ENCODE measurements at regions not wholly inside any gene's neighbourhood (a gene's known extent, or its start where the extent isn't known, plus 50 kb on each side); places are given as distances from the start of the nearest gene placed in this dataset.

- intact Hi-C loops (cut with micrococcal nuclease): no loop called here
- Mint-ChIP-seq H3K4me3 (no peak overlapping the region), H3K9me3 (ENCODE audit: insufficient read depth) (no peaks in the 10 kb centered on the region), H3K27ac (no peak overlapping the region), H3K27me3 (peaks cover 27% of the 10 kb centered on the region), H3K4me1 (no peaks in the 10 kb centered on the region)
- H4K20me1 ChIP-seq (ENCODE audit: control insufficient read depth, insufficient read depth, low read length, poor library complexity, severe bottlenecking): no peaks in the 10 kb centered on the region
- no peak overlapping the region for H2AFZ ChIP-seq (ENCODE audit: insufficient read depth, low read depth, low read length, poor library complexity, severe bottlenecking)
- no peaks in the 10 kb centered on the region for H3K36me3 ChIP-seq (replicated peaks in 1 of 2; ENCODE audit: control extremely low read depth in 1 of 2, control insufficient read depth in 1 of 2, extremely low read depth in 1 of 2, insufficient read depth in 2 of 2, low read length in 1 of 2)
- no peaks in the 10 kb centered on the region for H3K79me2 ChIP-seq (ENCODE audit: control insufficient read depth, insufficient read depth, low read length)
- ChIA-PET POLR2A (no interaction called here), CTCF (no interaction called here)
- H3K4me2 ChIP-seq (replicated peaks; ENCODE audit: low read depth, low read length, poor library complexity, severe bottlenecking): no peak overlapping the region
- H3K9me3 ChIP-seq (ENCODE audit: control extremely low read depth in 1 of 3, control insufficient read depth in 2 of 3, insufficient read depth in 1 of 3, low read length in 2 of 3): no peaks in the 10 kb centered on the region
- no peak for TF ChIP-seq EZH2 (IDR thresholded peaks at IDR 0.05; ENCODE audit: borderline replicate concordance, insufficient read depth, low read depth, low read length, poor library complexity, severe bottlenecking)
- TF ChIP-seq CTCF (IDR thresholded peaks at IDR 0.05): no peak
- no CpG with 5 or more reads among the region's 3 CpGs for WGBS (ENCODE audit: insufficient coverage)
- DNase-seq (no peak), ATAC-seq (ENCODE audit: low read depth) (no peak)
- H3K4me3 ChIP-seq (ENCODE audit: control extremely low read depth in 1 of 5, extremely low read depth in 1 of 5, insufficient read depth in 1 of 5, low read depth in 2 of 5, low read length in 4 of 5): no peak overlapping the region
- peaks cover 0 to 8% (median 1%) of the 10 kb centered on the region in 4 experiments for H3K27me3 ChIP-seq (replicated peaks in 1 of 4; ENCODE audit: control extremely low read depth in 1 of 4, control insufficient read depth in 3 of 4, insufficient read depth in 4 of 4, low read length in 3 of 4)
- no peak overlapping the region for H3K9ac ChIP-seq (ENCODE audit: low read length)
- no peak overlapping the region for H3K27ac ChIP-seq (ENCODE audit: low read length in 2 of 2)
- H3K4me1 ChIP-seq (ENCODE audit: control insufficient read depth in 2 of 2, insufficient read depth in 2 of 2, low read length in 2 of 2): no peaks in the 10 kb centered on the region
These were observed 59.9 kb downstream of the MINAR1 start for GRCh38 chr15:79492065-79492464.

GRCh38 chr15:79494384-79494909 is 62.3 kb downstream of the MINAR1 start:
- no peak overlapping the region for H2AFZ ChIP-seq (ENCODE audit: insufficient read depth, low read depth, low read length, poor library complexity, severe bottlenecking)
- no peak for TF ChIP-seq EZH2 (IDR thresholded peaks at IDR 0.05; ENCODE audit: borderline replicate concordance, insufficient read depth, low read depth, low read length, poor library complexity, severe bottlenecking)
- no peak for TF ChIP-seq CTCF (IDR thresholded peaks at IDR 0.05)
- no peak overlapping the region for H3K4me3 Mint-ChIP-seq
- no peak overlapping the region for H3K27ac Mint-ChIP-seq
- H3K27ac ChIP-seq (ENCODE audit: low read length in 2 of 2): no peak overlapping the region
- POLR2A ChIA-PET: no interaction called here
- ATAC-seq (ENCODE audit: low read depth): no peak
- H3K27me3 ChIP-seq (replicated peaks in 1 of 4; ENCODE audit: control extremely low read depth in 1 of 4, control insufficient read depth in 3 of 4, insufficient read depth in 4 of 4, low read length in 3 of 4): peaks cover 0 to 8% (median 1%) of the 10 kb centered on the region in 4 experiments
- H3K4me2 ChIP-seq (replicated peaks; ENCODE audit: low read depth, low read length, poor library complexity, severe bottlenecking): no peak overlapping the region
- no peaks in the 10 kb centered on the region for H3K9me3 Mint-ChIP-seq (ENCODE audit: insufficient read depth)
- no peaks in the 10 kb centered on the region for H3K9me3 ChIP-seq (ENCODE audit: control extremely low read depth in 1 of 3, control insufficient read depth in 2 of 3, insufficient read depth in 1 of 3, low read length in 2 of 3)
- no peak overlapping the region for H3K4me3 ChIP-seq (ENCODE audit: control extremely low read depth in 1 of 5, extremely low read depth in 1 of 5, insufficient read depth in 1 of 5, low read depth in 2 of 5, low read length in 4 of 5)
- H3K79me2 ChIP-seq (ENCODE audit: control insufficient read depth, insufficient read depth, low read length): no peaks in the 10 kb centered on the region
- H3K4me1 Mint-ChIP-seq: no peaks in the 10 kb centered on the region
- WGBS (ENCODE audit: insufficient coverage): 64% methylated on average over 5 of the region's 7 CpGs
- no peaks in the 10 kb centered on the region for H4K20me1 ChIP-seq (ENCODE audit: control insufficient read depth, insufficient read depth, low read length, poor library complexity, severe bottlenecking)
- intact Hi-C loops (cut with micrococcal nuclease): no loop called here
- no peaks in the 10 kb centered on the region for H3K36me3 ChIP-seq (replicated peaks in 1 of 2; ENCODE audit: control extremely low read depth in 1 of 2, control insufficient read depth in 1 of 2, extremely low read depth in 1 of 2, insufficient read depth in 2 of 2, low read length in 1 of 2)
- CTCF ChIA-PET: no interaction called here
- H3K27me3 Mint-ChIP-seq: peaks cover 37% of the 10 kb centered on the region
- H3K9ac ChIP-seq (ENCODE audit: low read length): no peak overlapping the region
- no peaks in the 10 kb centered on the region for H3K4me1 ChIP-seq (ENCODE audit: control insufficient read depth in 2 of 2, insufficient read depth in 2 of 2, low read length in 2 of 2)
- DNase-seq: no peak

All from B cell (primary cell).